Esophagus squamous epithelium (tissue), 4 donors: ENCODE measurements at regions not wholly inside any gene's neighbourhood (a gene's known extent, or its start where the extent isn't known, plus 50 kb on each side); places are given as distances from the start of the nearest gene placed in this dataset.

ENCODE experiments used
- POLR2A ChIP-seq, 4 donors: fragments of 450-650 bp; IDR thresholded peaks; one replicate each; pipeline ENCODE4 v1.6.1; 2017; ENCODE audit warnings: antibody characterized with exemption in 4 of 4, mild to moderate bottlenecking in 4 of 4, moderate library complexity in 3 of 4
- TF ChIP-seq, protein P1 (sequence below), 6 experiments: fragments of 450-650 bp in 4 of 6; fragments of 200-600 bp in 2 of 6; sonication (generic) in 2 of 6; IDR thresholded peaks; one replicate each; pipeline ENCODE4 v1.5.1; 2016 to 2019; ENCODE audit warnings: antibody characterized with exemption in 6 of 6, mild to moderate bottlenecking in 4 of 6, moderate library complexity in 4 of 6

DNA sequence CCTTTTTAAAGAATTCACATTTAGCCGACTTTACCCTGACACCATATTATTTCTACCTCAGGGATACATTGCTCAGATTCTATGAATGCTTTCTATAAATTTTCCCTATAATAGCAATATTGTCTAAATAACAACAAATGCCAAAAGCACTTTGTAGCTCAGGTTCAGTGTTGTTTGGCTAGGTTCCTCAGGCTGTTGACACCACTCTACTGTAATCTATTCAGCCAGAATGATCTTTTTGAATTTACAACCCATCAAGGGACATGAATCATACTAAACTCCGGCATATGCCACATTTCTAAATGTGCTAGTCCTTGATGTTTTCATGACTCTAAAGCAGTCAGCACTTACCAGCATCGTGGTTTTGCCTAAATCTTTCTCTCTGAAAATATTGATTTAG, 641.5 kb upstream of the CDH10 start:
- no peak for TF ChIP-seq POLR2A (IDR thresholded peaks at IDR 0.05)
- TF ChIP-seq, protein P1, sequence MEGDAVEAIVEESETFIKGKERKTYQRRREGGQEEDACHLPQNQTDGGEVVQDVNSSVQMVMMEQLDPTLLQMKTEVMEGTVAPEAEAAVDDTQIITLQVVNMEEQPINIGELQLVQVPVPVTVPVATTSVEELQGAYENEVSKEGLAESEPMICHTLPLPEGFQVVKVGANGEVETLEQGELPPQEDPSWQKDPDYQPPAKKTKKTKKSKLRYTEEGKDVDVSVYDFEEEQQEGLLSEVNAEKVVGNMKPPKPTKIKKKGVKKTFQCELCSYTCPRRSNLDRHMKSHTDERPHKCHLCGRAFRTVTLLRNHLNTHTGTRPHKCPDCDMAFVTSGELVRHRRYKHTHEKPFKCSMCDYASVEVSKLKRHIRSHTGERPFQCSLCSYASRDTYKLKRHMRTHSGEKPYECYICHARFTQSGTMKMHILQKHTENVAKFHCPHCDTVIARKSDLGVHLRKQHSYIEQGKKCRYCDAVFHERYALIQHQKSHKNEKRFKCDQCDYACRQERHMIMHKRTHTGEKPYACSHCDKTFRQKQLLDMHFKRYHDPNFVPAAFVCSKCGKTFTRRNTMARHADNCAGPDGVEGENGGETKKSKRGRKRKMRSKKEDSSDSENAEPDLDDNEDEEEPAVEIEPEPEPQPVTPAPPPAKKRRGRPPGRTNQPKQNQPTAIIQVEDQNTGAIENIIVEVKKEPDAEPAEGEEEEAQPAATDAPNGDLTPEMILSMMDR (IDR thresholded peaks at IDR 0.05): no peak
